ENCODE measurements at regions not wholly inside any gene's neighbourhood (a gene's known extent, or its start where the extent isn't known, plus 50 kb on each side); places are given as distances from the start of the nearest gene placed in this dataset.
"Not testable (repeated sequence)": the region's sequence is repeated elsewhere in the genome, so short reads cannot be mapped to it uniquely, and the experiment has no call there.

GRCh38 chr14:27327095-27327494 is 729.3 kb upstream of the NOVA1 start:
- H3K9me3 ChIP-seq (ENCODE audit: low read depth), result peaks cover 4% of the 10 kb centered on the region
- DNase-seq, result no peak
- H3K4me1 ChIP-seq (ENCODE audit: insufficient read depth), result no peaks in the 10 kb centered on the region
- H4K20me1 ChIP-seq (ENCODE audit: insufficient read depth), result no peaks in the 10 kb centered on the region
- H3K4me3 ChIP-seq, result no peak overlapping the region
- no peaks in the 10 kb centered on the region for H3K79me2 ChIP-seq (ENCODE audit: insufficient read depth)
- H3K9me2 ChIP-seq (ENCODE audit: insufficient read depth), result no peaks in the 10 kb centered on the region
- H3K9ac ChIP-seq, result no peak overlapping the region
- no peak overlapping the region for H2AFZ ChIP-seq
- H3F3A ChIP-seq (ENCODE audit: insufficient read depth), result no peaks in the 10 kb centered on the region
- no peak overlapping the region for H3K4me2 ChIP-seq (ENCODE audit: unreplicated experiment)
- no peak for TF ChIP-seq EZH2phosphoT487 (IDR thresholded peaks at IDR 0.05; ENCODE audit: insufficient read depth, low read depth)
- no peak for TF ChIP-seq EZH2 (IDR thresholded peaks at IDR 0.05; ENCODE audit: insufficient read depth, poor library complexity, severe bottlenecking)
- H3K36me3 ChIP-seq (ENCODE audit: low read depth), result no peaks in the 10 kb centered on the region
- no peak overlapping the region for H3K27ac ChIP-seq
- H3K27me3 ChIP-seq (replicated peaks; ENCODE audit: insufficient read depth), result no peaks in the 10 kb centered on the region
- in situ Hi-C loops (cut with MboI), result no loop called here
- 16 to 23% methylated on average over 3 of the region's 3 CpGs for WGBS, 2 experiments (ENCODE audit: low coverage in 1 of 2, low lambda C conversion rate in 2 of 2, missing lambda C conversion rate in 2 of 2)

- Histone ChIP-seq H3K4me2 (ENCODE audit: unreplicated experiment) (no peak overlapping the region), H3K9me2 (ENCODE audit: insufficient read depth) (no peaks in the 10 kb centered on the region), H3K36me3 (ENCODE audit: low read depth) (no peaks in the 10 kb centered on the region), H3F3A (ENCODE audit: insufficient read depth) (no peaks in the 10 kb centered on the region), H4K20me1 (ENCODE audit: insufficient read depth) (no peaks in the 10 kb centered on the region), H3K9ac (no peak overlapping the region), H3K27ac (no peak overlapping the region), H3K27me3 (replicated peaks; ENCODE audit: insufficient read depth) (no peaks in the 10 kb centered on the region), H3K9me3 (ENCODE audit: low read depth) (no peaks in the 10 kb centered on the region), H2AFZ (no peak overlapping the region), H3K79me2 (ENCODE audit: insufficient read depth) (no peaks in the 10 kb centered on the region), H3K4me1 (ENCODE audit: insufficient read depth) (no peaks in the 10 kb centered on the region), H3K4me3 (no peak overlapping the region)
- no peak for DNase-seq
- no peak for TF ChIP-seq EZH2phosphoT487 (IDR thresholded peaks at IDR 0.05; ENCODE audit: insufficient read depth, low read depth)
- TF ChIP-seq EZH2 (IDR thresholded peaks at IDR 0.05; ENCODE audit: insufficient read depth, poor library complexity, severe bottlenecking), result no peak
- WGBS, 2 experiments (ENCODE audit: low coverage in 1 of 2, low lambda C conversion rate in 2 of 2, missing lambda C conversion rate in 2 of 2), result 25 to 31% methylated on average over 2 of the region's 2 CpGs
- in situ Hi-C loops (cut with MboI), result no loop called here
These were observed 740.2 kb upstream of the NOVA1 start for GRCh38 chr14:27338012-27338411.

- H3K9me3 ChIP-seq (ENCODE audit: low read depth); H3K4me1 ChIP-seq (ENCODE audit: insufficient read depth); H3K9me2 ChIP-seq (ENCODE audit: insufficient read depth); H2AFZ ChIP-seq; H3K4me3 ChIP-seq; H3F3A ChIP-seq (ENCODE audit: insufficient read depth); H3K79me2 ChIP-seq (ENCODE audit: insufficient read depth); DNase-seq; H3K27me3 ChIP-seq (replicated peaks; ENCODE audit: insufficient read depth); H3K4me2 ChIP-seq (ENCODE audit: unreplicated experiment); H3K9ac ChIP-seq; in situ Hi-C loops (cut with MboI); H3K36me3 ChIP-seq (ENCODE audit: low read depth); H4K20me1 ChIP-seq (ENCODE audit: insufficient read depth); H3K27ac ChIP-seq: not testable (repeated sequence)
- 39 to 40% methylated on average over 8 of the region's 8 CpGs for WGBS, 2 experiments (ENCODE audit: low coverage in 1 of 2, low lambda C conversion rate in 2 of 2, missing lambda C conversion rate in 2 of 2)
These were observed 765.2 kb upstream of the NOVA1 start for GRCh38 chr14:27363036-27363435.

- no peak overlapping the region for H2AFZ ChIP-seq
- no peaks in the 10 kb centered on the region for H3K36me3 ChIP-seq (ENCODE audit: low read depth)
- H3K79me2 ChIP-seq (ENCODE audit: insufficient read depth), result no peaks in the 10 kb centered on the region
- no peak for DNase-seq
- H4K20me1 ChIP-seq (ENCODE audit: insufficient read depth), result no peaks in the 10 kb centered on the region
- H3K27me3 ChIP-seq (replicated peaks; ENCODE audit: insufficient read depth), result no peaks in the 10 kb centered on the region
- TF ChIP-seq EZH2 (IDR thresholded peaks at IDR 0.05; ENCODE audit: insufficient read depth, poor library complexity, severe bottlenecking) (no peak), EZH2phosphoT487 (IDR thresholded peaks at IDR 0.05; ENCODE audit: insufficient read depth, low read depth) (no peak)
- H3K4me3 ChIP-seq, result no peak overlapping the region
- in situ Hi-C loops (cut with MboI), result no loop called here
- no peak overlapping the region for H3K27ac ChIP-seq
- H3F3A ChIP-seq (ENCODE audit: insufficient read depth), result no peaks in the 10 kb centered on the region
- H3K4me2 ChIP-seq (ENCODE audit: unreplicated experiment), result no peak overlapping the region
- no peaks in the 10 kb centered on the region for H3K9me2 ChIP-seq (ENCODE audit: insufficient read depth)
- H3K9me3 ChIP-seq (ENCODE audit: low read depth), result no peaks in the 10 kb centered on the region
- no peak overlapping the region for H3K9ac ChIP-seq
- WGBS, 2 experiments (ENCODE audit: low coverage in 1 of 2, low lambda C conversion rate in 2 of 2, missing lambda C conversion rate in 2 of 2), result 62 to 65% methylated on average over 5 of the region's 5 CpGs
- H3K4me1 ChIP-seq (ENCODE audit: insufficient read depth), result no peaks in the 10 kb centered on the region
These were observed 768.8 kb upstream of the NOVA1 start for GRCh38 chr14:27366596-27366995.

- no peak overlapping the region for H2AFZ ChIP-seq
- no peaks in the 10 kb centered on the region for H3F3A ChIP-seq (ENCODE audit: insufficient read depth)
- no peak for DNase-seq
- H3K27ac ChIP-seq, result no peak overlapping the region
- H3K9me2 ChIP-seq (ENCODE audit: insufficient read depth), result no peaks in the 10 kb centered on the region
- no peak overlapping the region for H3K4me3 ChIP-seq
- no peaks in the 10 kb centered on the region for H3K36me3 ChIP-seq (ENCODE audit: low read depth)
- no peak overlapping the region for H3K4me2 ChIP-seq (ENCODE audit: unreplicated experiment)
- in situ Hi-C loops (cut with MboI), result no loop called here
- no peak overlapping the region for H3K9ac ChIP-seq
- H3K79me2 ChIP-seq (ENCODE audit: insufficient read depth), result no peaks in the 10 kb centered on the region
- no peaks in the 10 kb centered on the region for H3K4me1 ChIP-seq (ENCODE audit: insufficient read depth)
- H3K27me3 ChIP-seq (replicated peaks; ENCODE audit: insufficient read depth), result no peaks in the 10 kb centered on the region
- no peak for TF ChIP-seq EZH2 (IDR thresholded peaks at IDR 0.05; ENCODE audit: insufficient read depth, poor library complexity, severe bottlenecking)
- TF ChIP-seq EZH2phosphoT487 (IDR thresholded peaks at IDR 0.05; ENCODE audit: insufficient read depth, low read depth), result no peak
- H4K20me1 ChIP-seq (ENCODE audit: insufficient read depth), result no peaks in the 10 kb centered on the region
- no peaks in the 10 kb centered on the region for H3K9me3 ChIP-seq (ENCODE audit: low read depth)
- 26 to 40% methylated on average over 1 of the region's 1 CpG for WGBS, 2 experiments (ENCODE audit: low coverage in 1 of 2, low lambda C conversion rate in 2 of 2, missing lambda C conversion rate in 2 of 2)
These were observed 769.5 kb upstream of the NOVA1 start for GRCh38 chr14:27367345-27367744.
